ENCODE measurements at regions not wholly inside any gene's neighbourhood (a gene's known extent, or its start where the extent isn't known, plus 50 kb on each side); places are given as distances from the start of the nearest gene placed in this dataset.

DNA sequence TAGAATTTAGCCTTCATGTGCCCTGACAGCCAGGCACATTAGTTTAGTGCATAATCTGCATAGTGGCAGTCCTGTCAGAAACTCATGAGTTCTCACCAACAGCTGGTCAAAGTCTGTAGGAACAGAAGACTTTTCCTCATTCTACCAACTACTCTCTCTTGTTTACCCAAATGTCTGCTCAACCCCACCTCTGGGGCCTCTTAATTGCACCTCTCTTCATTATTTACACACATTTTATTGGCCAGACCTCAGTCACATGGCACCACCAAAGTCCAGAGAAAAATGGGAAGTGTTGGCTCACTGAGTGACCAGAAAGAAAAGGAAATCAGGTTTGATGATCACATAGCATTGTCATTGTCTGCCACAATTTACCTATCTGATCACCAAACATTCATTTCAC, 114.6 kb upstream of the PLXNC1 start:
- TF ChIP-seq POLR2A (IDR thresholded peaks at IDR 0.05) (no peak), CTCF (IDR thresholded peaks at IDR 0.05) (no peak)

All from Peyer's patch (tissue), 4 donors.